A673 (cell line): ENCODE measurements at regions not wholly inside any gene's neighbourhood (a gene's known extent, or its start where the extent isn't known, plus 50 kb on each side); places are given as distances from the start of the nearest gene placed in this dataset.
A peak's percentile ranks its signal among the peaks of the same experiment; 100 is the strongest.

Experiments used
- BruUV-seq: library from RNA; stranded (reverse); fragments of 400-500 nt; replicated peaks from 2 replicates; lab custom pipeline; 2021; lab: Mats Ljungman, UMichigan
- CTCF ChIA-PET: fragments of 300-600 bp; sonication (Branson Sonifier 250); formaldehyde crosslinking; loops from one replicate; lab custom pipeline; 2022; ENCODE audit warnings: antibody characterized with exemption; lab: Charles Lee
- POLR2A ChIA-PET: fragments of 300-600 bp; sonication (Branson Sonifier 250); formaldehyde crosslinking; loops from one replicate; lab custom pipeline; 2022; ENCODE audit warnings: antibody characterized with exemption; ENCODE audit not compliant: low non-redundant PET; lab: Charles Lee
- DNase-seq: peaks from one replicate; pipeline ENCODE4 v3.0.0-alpha.2; 2015; ENCODE audit warnings: low spot score
- H3K27ac ChIP-seq: fragments of 200-600 bp; sonication (generic); 2 replicates; pipeline ENCODE4 v1.5.1; 2016; ENCODE audit warnings: mixed run types, low read depth, mild to moderate bottlenecking, mixed read lengths, antibody characterized with exemption, low read length; ENCODE audit not compliant: poor library complexity, severe bottlenecking
- H3K27me3 ChIP-seq: fragments of 200-600 bp; sonication (generic); replicated peaks from 2 replicates; pipeline ENCODE4 v1.6.1; 2017; ENCODE audit warnings: mixed run types, low read depth, mild to moderate bottlenecking, mixed read lengths, antibody characterized with exemption, low read length; ENCODE audit not compliant: insufficient read depth, poor library complexity
- H3K36me3 ChIP-seq: fragments of 200-600 bp; sonication (generic); 2 replicates; pipeline ENCODE4 v1.6.1; 2016; ENCODE audit warnings: mixed run types, mild to moderate bottlenecking, mixed read lengths, antibody characterized with exemption, low read length; ENCODE audit not compliant: insufficient read depth, poor library complexity, severe bottlenecking
- H3K4me1 ChIP-seq: fragments of 200-600 bp; sonication (generic); 2 replicates; pipeline ENCODE4 v1.6.1; 2017; ENCODE audit warnings: mixed run types, mild to moderate bottlenecking, mixed read lengths, antibody characterized with exemption, low read length; ENCODE audit not compliant: insufficient read depth, poor library complexity, severe bottlenecking
- H3K4me3 ChIP-seq: fragments of 200-600 bp; sonication (generic); 2 replicates; pipeline ENCODE4 v1.5.1; 2016; ENCODE audit warnings: low read depth, mixed run types, mild to moderate bottlenecking, mixed read lengths, low read length; ENCODE audit not compliant: poor library complexity, severe bottlenecking
- H3K9me3 ChIP-seq: fragments of 200-600 bp; sonication (generic); 2 replicates; pipeline ENCODE4 v1.6.1; 2016; ENCODE audit warnings: mixed run types, low read depth, mild to moderate bottlenecking, mixed read lengths, antibody characterized with exemption, low read length; ENCODE audit not compliant: poor library complexity, severe bottlenecking
- EZH2 ChIP-seq: fragments of 200-600 bp; sonication (generic); IDR thresholded peaks from 2 replicates; pipeline ENCODE4 v1.6.1; 2017; ENCODE audit warnings: borderline replicate concordance, low read depth, mild to moderate bottlenecking, mixed read lengths, antibody characterized with exemption, low read length; ENCODE audit not compliant: poor library complexity, severe bottlenecking
- intact Hi-C: fragments of 100-400 bp; cut with micrococcal nuclease; formaldehyde crosslinking; loops from one replicate; pipeline ENCODE4 v1.10.0; 2022; ENCODE audit not compliant: unreplicated experiment
- TF ChIP-seq, protein P1 (sequence below): fragments of 300-800, 200-600 bp; sonication (generic); conservative IDR thresholded peaks from 2 replicates; pipeline ENCODE4 v1.5.1; 2017; ENCODE audit warnings: low read depth, mild to moderate bottlenecking, antibody characterized with exemption, low read length, moderate library complexity, mixed read lengths

DNA sequence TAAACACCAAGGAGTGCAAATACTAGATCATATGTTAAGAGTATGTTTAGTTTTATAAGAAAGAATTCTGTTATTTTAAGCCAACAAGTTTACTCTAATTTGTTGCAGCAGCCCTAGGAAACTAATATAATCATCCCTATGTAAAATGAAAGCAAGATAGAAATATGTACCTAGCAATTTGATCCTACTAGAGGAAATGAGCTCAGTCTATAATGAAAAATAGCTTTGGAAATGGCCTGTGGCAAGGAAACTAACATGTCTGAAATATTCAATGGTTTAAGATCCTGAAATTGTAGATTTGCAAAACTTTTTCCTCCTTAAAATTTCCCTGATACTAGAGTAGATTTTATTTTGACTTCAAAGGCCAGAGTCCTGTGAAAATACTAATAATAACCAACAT is 112.7 kb upstream of the SLC5A12 start:
- BruUV-seq = no TSS peak
- intact Hi-C loops = no loop called here
- Histone ChIP-seq H3K27ac (no peak overlapping the region), H3K4me3 (no peak overlapping the region), H3K9me3 (no peaks in the 10 kb centered on the region), H3K4me1 (no peaks in the 10 kb centered on the region), H3K27me3 (peaks cover 40% of the 10 kb centered on the region), H3K36me3 (no peaks in the 10 kb centered on the region)
- ChIA-PET CTCF (no interaction called here), POLR2A (no interaction called here)
- no peak for DNase-seq
- TF ChIP-seq, protein P1, sequence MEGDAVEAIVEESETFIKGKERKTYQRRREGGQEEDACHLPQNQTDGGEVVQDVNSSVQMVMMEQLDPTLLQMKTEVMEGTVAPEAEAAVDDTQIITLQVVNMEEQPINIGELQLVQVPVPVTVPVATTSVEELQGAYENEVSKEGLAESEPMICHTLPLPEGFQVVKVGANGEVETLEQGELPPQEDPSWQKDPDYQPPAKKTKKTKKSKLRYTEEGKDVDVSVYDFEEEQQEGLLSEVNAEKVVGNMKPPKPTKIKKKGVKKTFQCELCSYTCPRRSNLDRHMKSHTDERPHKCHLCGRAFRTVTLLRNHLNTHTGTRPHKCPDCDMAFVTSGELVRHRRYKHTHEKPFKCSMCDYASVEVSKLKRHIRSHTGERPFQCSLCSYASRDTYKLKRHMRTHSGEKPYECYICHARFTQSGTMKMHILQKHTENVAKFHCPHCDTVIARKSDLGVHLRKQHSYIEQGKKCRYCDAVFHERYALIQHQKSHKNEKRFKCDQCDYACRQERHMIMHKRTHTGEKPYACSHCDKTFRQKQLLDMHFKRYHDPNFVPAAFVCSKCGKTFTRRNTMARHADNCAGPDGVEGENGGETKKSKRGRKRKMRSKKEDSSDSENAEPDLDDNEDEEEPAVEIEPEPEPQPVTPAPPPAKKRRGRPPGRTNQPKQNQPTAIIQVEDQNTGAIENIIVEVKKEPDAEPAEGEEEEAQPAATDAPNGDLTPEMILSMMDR = no peak
- peak; percentile 42 for TF ChIP-seq EZH2

- Histone ChIP-seq H3K27ac (no peak overlapping the region), H3K36me3 (no peaks in the 10 kb centered on the region), H3K4me1 (no peaks in the 10 kb centered on the region), H3K4me3 (no peak overlapping the region), H3K27me3 (peaks cover 30% of the 10 kb centered on the region), H3K9me3 (no peaks in the 10 kb centered on the region)
- no peak for TF ChIP-seq EZH2
- TF ChIP-seq, protein P1 = no peak
- ChIA-PET POLR2A (no interaction called here), CTCF (no interaction called here)
- no TSS peak for BruUV-seq
- intact Hi-C loops = no loop called here
- DNase-seq = no peak
Observed at GRCh38 chr11:26835611-26836010, 113.8 kb upstream of the SLC5A12 start.

DNA sequence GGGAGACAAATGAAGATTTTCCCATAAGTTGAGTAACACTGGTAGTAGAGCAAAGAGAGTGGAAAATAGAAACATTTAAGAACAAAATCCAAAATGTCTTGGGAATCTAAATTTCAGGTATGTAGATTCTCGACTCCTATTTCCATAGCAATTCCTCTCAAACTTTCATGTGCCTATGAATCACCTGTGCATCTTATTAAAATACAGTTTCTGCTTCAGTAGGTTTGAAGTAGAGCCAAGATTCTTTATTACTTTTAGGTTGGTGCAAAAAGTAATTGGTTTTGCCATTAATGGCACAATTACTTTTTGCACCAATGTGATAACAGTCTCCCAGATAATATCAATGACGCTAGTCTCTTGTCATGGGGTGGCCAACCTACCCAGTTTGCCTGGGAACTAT is 115.3 kb upstream of the SLC5A12 start:
- intact Hi-C loops = no loop called here
- Histone ChIP-seq H3K36me3 (no peaks in the 10 kb centered on the region), H3K4me1 (no peaks in the 10 kb centered on the region), H3K4me3 (no peak overlapping the region), H3K9me3 (no peaks in the 10 kb centered on the region), H3K27ac (no peak overlapping the region), H3K27me3 (peaks cover 15% of the 10 kb centered on the region)
- TF ChIP-seq, protein P1 = no peak
- no peak for TF ChIP-seq EZH2
- BruUV-seq = no TSS peak
- POLR2A ChIA-PET = no interaction called here
- no peak for DNase-seq
- CTCF ChIA-PET = no interaction called here
